DND-41 (cell line): ENCODE measurements at regions not wholly inside any gene's neighbourhood (a gene's known extent, or its start where the extent isn't known, plus 50 kb on each side); places are given as distances from the start of the nearest gene placed in this dataset.

Source experiments
- ATAC-seq: fragments of 200-7000 bp; cut with Tn5 transposase; 3 replicates; pipeline ENCODE4 v1.9.1; 2021; ENCODE audit warnings: low read depth; ENCODE audit not compliant: insufficient read depth
- DNase-seq: peaks from one replicate; pipeline ENCODE4 v3.0.0-alpha.2; 2020
- H2AFZ ChIP-seq: 2 replicates; pipeline ENCODE4 v1.6.0; 2012; ENCODE audit warnings: low read depth, low read length
- H3K27ac ChIP-seq: 2 replicates; pipeline ENCODE4 v1.5.1; 2012; ENCODE audit warnings: low read length, inconsistent platforms
- H3K27me3 ChIP-seq: fragments of 200-600 bp; sonication (generic); 2 replicates; pipeline ENCODE4 v1.6.0; 2012; ENCODE audit warnings: low read length, mild to moderate bottlenecking, inconsistent platforms; ENCODE audit not compliant: insufficient read depth, poor library complexity
- H3K36me3 ChIP-seq: 2 replicates; pipeline ENCODE4 v1.5.1; 2012; ENCODE audit warnings: low read length, inconsistent platforms; ENCODE audit not compliant: insufficient read depth
- H3K4me1 ChIP-seq: 2 replicates; pipeline ENCODE4 v1.5.1; 2012; ENCODE audit warnings: mild to moderate bottlenecking, low read length; ENCODE audit not compliant: insufficient read depth
- H3K4me2 ChIP-seq: 2 replicates; pipeline ENCODE4 v1.6.0; 2012; ENCODE audit warnings: mild to moderate bottlenecking, moderate library complexity, low read length, inconsistent platforms; ENCODE audit not compliant: insufficient read depth
- H3K4me3 ChIP-seq, 2 experiments: fragments of 200-600 bp in 1 of 2; shearing (Covaris generic) in 1 of 2; 2 replicates each; pipeline ENCODE4 v1.5.1; 2012 to 2016; ENCODE audit warnings: inconsistent platforms in 2 of 2, low read length in 2 of 2, mild to moderate bottlenecking in 2 of 2, low read depth in 1 of 2, moderate library complexity in 1 of 2
- H3K79me2 ChIP-seq: 2 replicates; pipeline ENCODE4 v1.6.0; 2012; ENCODE audit warnings: low read length, inconsistent platforms; ENCODE audit not compliant: insufficient read depth
- H3K9ac ChIP-seq: 2 replicates; pipeline ENCODE4 v1.6.0; 2012; ENCODE audit warnings: low read depth, mild to moderate bottlenecking, inconsistent platforms, low read length, moderate library complexity
- H3K9me3 ChIP-seq: 2 replicates; pipeline ENCODE4 v1.5.1; 2012; ENCODE audit warnings: low read length, moderate library complexity, mild to moderate bottlenecking, inconsistent platforms; ENCODE audit not compliant: insufficient read depth, severe bottlenecking
- H4K20me1 ChIP-seq: 2 replicates; pipeline ENCODE4 v1.6.0; 2012; ENCODE audit warnings: low read length; ENCODE audit not compliant: insufficient read depth
- EZH2 ChIP-seq: IDR thresholded peaks from 3 replicates; pipeline ENCODE4 v1.6.1; 2012; ENCODE audit warnings: borderline replicate concordance, low read depth, mild to moderate bottlenecking, moderate library complexity, low read length, inconsistent platforms; ENCODE audit not compliant: severe bottlenecking
- TF ChIP-seq, protein P1 (sequence below): IDR thresholded peaks from 2 replicates; pipeline ENCODE4 v1.5.1; 2012; ENCODE audit warnings: borderline replicate concordance, low read length, moderate library complexity, mild to moderate bottlenecking; ENCODE audit not compliant: poor library complexity, severe bottlenecking; ENCODE audit errors: extremely low read depth

GRCh38 chr13:39821977-39822376 is 166.5 kb downstream of the COG6 start:
- no peak for ATAC-seq
- no peak for TF ChIP-seq EZH2
- TF ChIP-seq, protein P1, sequence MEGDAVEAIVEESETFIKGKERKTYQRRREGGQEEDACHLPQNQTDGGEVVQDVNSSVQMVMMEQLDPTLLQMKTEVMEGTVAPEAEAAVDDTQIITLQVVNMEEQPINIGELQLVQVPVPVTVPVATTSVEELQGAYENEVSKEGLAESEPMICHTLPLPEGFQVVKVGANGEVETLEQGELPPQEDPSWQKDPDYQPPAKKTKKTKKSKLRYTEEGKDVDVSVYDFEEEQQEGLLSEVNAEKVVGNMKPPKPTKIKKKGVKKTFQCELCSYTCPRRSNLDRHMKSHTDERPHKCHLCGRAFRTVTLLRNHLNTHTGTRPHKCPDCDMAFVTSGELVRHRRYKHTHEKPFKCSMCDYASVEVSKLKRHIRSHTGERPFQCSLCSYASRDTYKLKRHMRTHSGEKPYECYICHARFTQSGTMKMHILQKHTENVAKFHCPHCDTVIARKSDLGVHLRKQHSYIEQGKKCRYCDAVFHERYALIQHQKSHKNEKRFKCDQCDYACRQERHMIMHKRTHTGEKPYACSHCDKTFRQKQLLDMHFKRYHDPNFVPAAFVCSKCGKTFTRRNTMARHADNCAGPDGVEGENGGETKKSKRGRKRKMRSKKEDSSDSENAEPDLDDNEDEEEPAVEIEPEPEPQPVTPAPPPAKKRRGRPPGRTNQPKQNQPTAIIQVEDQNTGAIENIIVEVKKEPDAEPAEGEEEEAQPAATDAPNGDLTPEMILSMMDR: no peak

DNA sequence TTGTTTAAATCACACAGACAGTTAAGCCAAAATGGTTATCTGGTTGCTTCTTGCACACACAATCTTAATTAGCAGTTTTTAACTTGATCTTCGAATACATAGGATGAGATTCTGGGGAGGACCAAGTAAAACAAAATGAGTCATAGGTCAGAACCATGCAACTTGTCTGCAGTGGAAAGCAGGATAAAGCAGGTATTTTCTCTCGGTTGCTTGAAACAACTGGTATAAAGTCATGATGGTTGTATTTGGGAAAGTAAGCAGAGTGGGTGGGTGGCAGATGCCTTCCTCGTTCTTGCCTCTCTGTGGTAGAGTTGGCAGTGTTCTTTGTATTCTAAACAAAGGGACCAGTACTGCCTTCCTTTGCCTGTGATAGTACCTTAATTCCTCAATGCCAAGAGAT is 167.0 kb downstream of the COG6 start:
- Histone ChIP-seq H3K4me3 (no peak overlapping the region), H3K79me2 (no peaks in the 10 kb centered on the region), H3K4me1 (no peaks in the 10 kb centered on the region), H3K4me2 (no peak overlapping the region), H3K9me3 (no peaks in the 10 kb centered on the region), H3K36me3 (no peaks in the 10 kb centered on the region), H2AFZ (no peak overlapping the region), H3K27me3 (peaks cover 8% of the 10 kb centered on the region), H3K9ac (no peak overlapping the region), H4K20me1 (no peaks in the 10 kb centered on the region), H3K27ac (no peak overlapping the region)
- ATAC-seq (no peak), DNase-seq (no peak)
- TF ChIP-seq, protein P1: no peak
- no peak for TF ChIP-seq EZH2

More at GRCh38 chr13:39821977-39822376, 166.5 kb downstream of the COG6 start:
- H3K27ac ChIP-seq: no peak overlapping the region
- H3K36me3 ChIP-seq: no peaks in the 10 kb centered on the region
- peaks cover 8% of the 10 kb centered on the region for H3K27me3 ChIP-seq
- no peak overlapping the region for H3K4me2 ChIP-seq
- H2AFZ ChIP-seq: no peak overlapping the region
- no peaks in the 10 kb centered on the region for H3K9me3 ChIP-seq
- no peaks in the 10 kb centered on the region for H3K4me1 ChIP-seq
- DNase-seq: no peak
- H3K4me3 ChIP-seq: no peak overlapping the region
- H4K20me1 ChIP-seq: no peaks in the 10 kb centered on the region
- H3K79me2 ChIP-seq: no peaks in the 10 kb centered on the region
- no peak overlapping the region for H3K9ac ChIP-seq

- H3K27me3 ChIP-seq: peaks cover 8% of the 10 kb centered on the region
- no peak for TF ChIP-seq EZH2
- TF ChIP-seq, protein P1: no peak
- H3K9ac ChIP-seq: no peak overlapping the region
- H3K27ac ChIP-seq: no peak overlapping the region
- H3K4me1 ChIP-seq: no peaks in the 10 kb centered on the region
- no peak overlapping the region for H2AFZ ChIP-seq
- ATAC-seq (no peak), DNase-seq (no peak)
- H3K79me2 ChIP-seq: no peaks in the 10 kb centered on the region
- no peak overlapping the region for H3K4me2 ChIP-seq
- H3K36me3 ChIP-seq: no peaks in the 10 kb centered on the region
- H3K4me3 ChIP-seq: no peak overlapping the region
- no peaks in the 10 kb centered on the region for H4K20me1 ChIP-seq
- H3K9me3 ChIP-seq: no peaks in the 10 kb centered on the region
These were observed 167.7 kb downstream of the COG6 start for GRCh38 chr13:39823063-39823713.

DNA sequence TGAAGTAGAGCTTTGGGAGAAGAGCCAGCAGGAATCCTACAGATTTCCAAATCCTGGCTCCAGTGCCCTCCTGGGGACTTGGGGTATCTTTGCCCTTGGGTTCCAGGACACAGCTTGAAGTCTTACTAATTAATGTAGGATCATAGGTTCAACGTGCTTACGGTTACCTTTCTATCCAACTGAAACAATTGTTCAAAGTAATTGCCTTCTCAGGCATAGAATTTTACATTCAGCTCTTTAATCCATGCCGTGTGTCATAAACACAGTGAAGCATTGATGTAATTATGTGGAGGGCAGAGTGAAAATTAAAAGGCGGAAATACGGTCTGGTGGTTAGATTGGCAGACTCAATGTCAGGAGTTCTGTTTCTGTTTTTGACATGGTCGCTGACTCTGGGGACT is 170.4 kb downstream of the COG6 start:
- H2AFZ ChIP-seq: no peak overlapping the region
- no peak overlapping the region for H3K27ac ChIP-seq

More for the DNA sequence above, 170.4 kb downstream of the COG6 start:
- no peak overlapping the region for H3K4me3 ChIP-seq
- peaks cover 8% of the 10 kb centered on the region for H3K27me3 ChIP-seq
- no peaks in the 10 kb centered on the region for H3K4me1 ChIP-seq
- DNase-seq (no peak), ATAC-seq (no peak)
- TF ChIP-seq, protein P1: no peak
- TF ChIP-seq EZH2: no peak
- no peaks in the 10 kb centered on the region for H4K20me1 ChIP-seq
- no peak overlapping the region for H3K9ac ChIP-seq
- no peaks in the 10 kb centered on the region for H3K9me3 ChIP-seq
- H3K36me3 ChIP-seq: no peaks in the 10 kb centered on the region
- no peak overlapping the region for H3K4me2 ChIP-seq
- no peaks in the 10 kb centered on the region for H3K79me2 ChIP-seq
